HCT116 (cell line): ENCODE measurements at regions not wholly inside any gene's neighbourhood (a gene's known extent, or its start where the extent isn't known, plus 50 kb on each side); places are given as distances from the start of the nearest gene placed in this dataset.

Experiments used
- CEBPB ChIP-seq: IDR thresholded peaks from 2 replicates; pipeline ENCODE4 v1.6.1; 2012; ENCODE audit warnings: low read depth
- FOSL1 ChIP-seq: IDR thresholded peaks from 2 replicates; pipeline ENCODE4 v1.6.1; 2012; ENCODE audit warnings: low read depth
- RAD21 ChIP-seq: IDR thresholded peaks from 2 replicates; pipeline ENCODE4 v1.6.1; 2012; ENCODE audit warnings: low read depth, mild to moderate bottlenecking
- SIN3A ChIP-seq: IDR thresholded peaks from 2 replicates; pipeline ENCODE4 v1.6.1; 2012; ENCODE audit warnings: low read depth
- TF ChIP-seq, protein P1 (sequence below), 3 experiments: fragments of 200-600 bp in 1 of 3; sonication (generic) in 1 of 3; IDR thresholded peaks in 2 of 3; conservative IDR thresholded peaks in 1 of 3; 2 replicates each; pipeline ENCODE4 v1.5.1; 2012 to 2017; ENCODE audit warnings: low read depth in 2 of 3, low read length in 2 of 3, antibody characterized with exemption in 1 of 3, borderline replicate concordance in 1 of 3, control low read depth in 1 of 3, mild to moderate bottlenecking in 1 of 3, mixed read lengths in 1 of 3, mixed run types in 1 of 3, moderate library complexity in 1 of 3; ENCODE audit not compliant: insufficient read depth in 1 of 3

DNA sequence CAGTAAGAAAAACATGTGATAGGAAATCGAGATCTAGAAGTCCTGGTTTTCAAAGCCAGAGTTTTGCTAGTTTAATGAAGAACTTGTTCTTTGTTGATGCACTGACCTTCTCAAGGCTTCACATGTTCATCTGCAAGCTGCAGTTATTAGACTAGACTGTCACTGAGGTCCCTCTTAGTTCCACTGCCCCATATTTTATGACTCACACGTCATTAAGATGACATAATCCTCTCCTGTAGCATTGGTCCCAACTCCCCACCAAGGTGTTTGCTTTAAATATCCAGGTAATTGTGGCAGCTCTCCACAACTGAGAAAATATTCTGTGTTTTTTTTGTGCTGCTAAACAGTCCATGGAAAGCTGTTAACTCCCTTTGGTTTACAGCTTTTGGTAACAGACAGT is 149.7 kb downstream of the MREG start:
- no peak for TF ChIP-seq SIN3A
- TF ChIP-seq FOSL1, result 0 out of 2 replicates have a peak, but pooled peaks have one; percentile 18
- TF ChIP-seq, protein P1, sequence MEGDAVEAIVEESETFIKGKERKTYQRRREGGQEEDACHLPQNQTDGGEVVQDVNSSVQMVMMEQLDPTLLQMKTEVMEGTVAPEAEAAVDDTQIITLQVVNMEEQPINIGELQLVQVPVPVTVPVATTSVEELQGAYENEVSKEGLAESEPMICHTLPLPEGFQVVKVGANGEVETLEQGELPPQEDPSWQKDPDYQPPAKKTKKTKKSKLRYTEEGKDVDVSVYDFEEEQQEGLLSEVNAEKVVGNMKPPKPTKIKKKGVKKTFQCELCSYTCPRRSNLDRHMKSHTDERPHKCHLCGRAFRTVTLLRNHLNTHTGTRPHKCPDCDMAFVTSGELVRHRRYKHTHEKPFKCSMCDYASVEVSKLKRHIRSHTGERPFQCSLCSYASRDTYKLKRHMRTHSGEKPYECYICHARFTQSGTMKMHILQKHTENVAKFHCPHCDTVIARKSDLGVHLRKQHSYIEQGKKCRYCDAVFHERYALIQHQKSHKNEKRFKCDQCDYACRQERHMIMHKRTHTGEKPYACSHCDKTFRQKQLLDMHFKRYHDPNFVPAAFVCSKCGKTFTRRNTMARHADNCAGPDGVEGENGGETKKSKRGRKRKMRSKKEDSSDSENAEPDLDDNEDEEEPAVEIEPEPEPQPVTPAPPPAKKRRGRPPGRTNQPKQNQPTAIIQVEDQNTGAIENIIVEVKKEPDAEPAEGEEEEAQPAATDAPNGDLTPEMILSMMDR (IDR thresholded peaks at IDR 0.05 in 2 of 3, conservative IDR thresholded peaks at IDR 0.05 in 1 of 3; ENCODE audit: borderline replicate concordance in 1 of 3, insufficient read depth in 1 of 3, low read depth in 2 of 3, low read length in 2 of 3), result no peak
- TF ChIP-seq RAD21, result no peak
- TF ChIP-seq CEBPB, result no peak
